Trophoblast cell (in vitro differentiated cells and primary cell): ENCODE measurements at regions not wholly inside any gene's neighbourhood (a gene's known extent, or its start where the extent isn't known, plus 50 kb on each side); places are given as distances from the start of the nearest gene placed in this dataset.

Experiments used
- DNase-seq, 2 donors: peaks; one replicate each; pipeline ENCODE4 v3.0.0-alpha.2; 2016
- H2AFZ ChIP-seq: 2 replicates; pipeline ENCODE4 v1.6.1; 2013; ENCODE audit warnings: low read length, moderate library complexity, mild to moderate bottlenecking; ENCODE audit not compliant: insufficient read depth, poor library complexity
- H2AK5ac ChIP-seq: 2 replicates; pipeline ENCODE4 v1.6.1; 2013; ENCODE audit warnings: mild to moderate bottlenecking, low read length
- H2BK120ac ChIP-seq: 2 replicates; pipeline ENCODE4 v1.6.1; 2013; ENCODE audit warnings: low read length, mild to moderate bottlenecking, moderate library complexity; ENCODE audit not compliant: insufficient read depth, poor library complexity
- H2BK12ac ChIP-seq: 2 replicates; pipeline ENCODE4 v1.6.1; 2013; ENCODE audit warnings: mild to moderate bottlenecking, low read length, moderate library complexity
- H2BK5ac ChIP-seq: 2 replicates; pipeline ENCODE4 v1.6.1; 2013; ENCODE audit warnings: low read length, low read depth, moderate library complexity, mild to moderate bottlenecking; ENCODE audit not compliant: poor library complexity
- H3K14ac ChIP-seq: 2 replicates; pipeline ENCODE4 v1.6.1; 2013; ENCODE audit warnings: mild to moderate bottlenecking, low read length
- H3K18ac ChIP-seq: 2 replicates; pipeline ENCODE4 v1.6.1; 2013; ENCODE audit warnings: mild to moderate bottlenecking, low read length
- H3K23ac ChIP-seq: 2 replicates; pipeline ENCODE4 v1.6.1; 2013; ENCODE audit warnings: low read length
- H3K27ac ChIP-seq: 2 replicates; pipeline ENCODE4 v1.5.1; 2013; ENCODE audit warnings: low read depth, mild to moderate bottlenecking, inconsistent platforms, low read length, moderate library complexity
- H3K27me3 ChIP-seq: 2 replicates; pipeline ENCODE4 v1.6.1; 2013; ENCODE audit warnings: inconsistent platforms, mild to moderate bottlenecking, low read length, moderate library complexity; ENCODE audit not compliant: insufficient read depth
- H3K36me3 ChIP-seq, 2 experiments: 1 replicate in 1 of 2; 2 replicates in 1 of 2; pipeline ENCODE4 v1.6.1; 2013; ENCODE audit warnings: low read length in 2 of 2, mild to moderate bottlenecking in 2 of 2, moderate library complexity in 1 of 2; ENCODE audit not compliant: insufficient read depth in 2 of 2, control insufficient read depth in 1 of 2
- H3K4ac ChIP-seq: 2 replicates; pipeline ENCODE4 v1.6.1; 2013; ENCODE audit warnings: low read depth, mild to moderate bottlenecking, low read length, moderate library complexity
- H3K4me1 ChIP-seq, 2 experiments: 1 replicate in 1 of 2; 2 replicates in 1 of 2; pipeline ENCODE4 v1.6.1; 2013; ENCODE audit warnings: low read length in 2 of 2, mild to moderate bottlenecking in 2 of 2, moderate library complexity in 1 of 2; ENCODE audit not compliant: insufficient read depth in 2 of 2, control insufficient read depth in 1 of 2
- H3K4me2 ChIP-seq: 2 replicates; pipeline ENCODE4 v1.6.1; 2013; ENCODE audit warnings: inconsistent platforms, mild to moderate bottlenecking, low read length, moderate library complexity
- H3K4me3 ChIP-seq: 2 replicates; pipeline ENCODE4 v1.5.1; 2013; ENCODE audit warnings: mild to moderate bottlenecking, low read depth, low read length, inconsistent platforms
- H3K79me1 ChIP-seq: one replicate; pipeline ENCODE4 v1.6.1; 2013; ENCODE audit warnings: low read length
- H3K79me2 ChIP-seq: 2 replicates; pipeline ENCODE4 v1.6.1; 2013; ENCODE audit warnings: low read length, mild to moderate bottlenecking; ENCODE audit not compliant: control insufficient read depth, insufficient read depth, poor library complexity
- H3K9ac ChIP-seq: 2 replicates; pipeline ENCODE4 v1.6.1; 2013; ENCODE audit warnings: mild to moderate bottlenecking, low read length
- H3K9me3 ChIP-seq: 2 replicates; pipeline ENCODE4 v1.6.1; 2013; ENCODE audit warnings: low read depth, mild to moderate bottlenecking, control low read depth, inconsistent platforms, low read length; ENCODE audit not compliant: insufficient read depth
- H4K12ac ChIP-seq: 2 replicates; pipeline ENCODE4 v1.6.1; 2013; ENCODE audit warnings: low read depth, mild to moderate bottlenecking, low read length, moderate library complexity
- H4K8ac ChIP-seq: 2 replicates; pipeline ENCODE4 v1.6.1; 2013; ENCODE audit warnings: low read depth, mild to moderate bottlenecking, low read length, moderate library complexity
- H4K91ac ChIP-seq: one replicate; pipeline ENCODE4 v1.6.1; 2013; ENCODE audit warnings: low read depth, mild to moderate bottlenecking, low read length, moderate library complexity
- WGBS: extraction: QIAGEN DNeasy Blood & Tissue Kit; methylation state at CpG from one replicate; pipeline ENCODE4 v1.1.7; 2013; ENCODE audit warnings: missing lambda C conversion rate; ENCODE audit not compliant: insufficient read length, insufficient coverage; ENCODE audit errors: extremely low coverage; 5-methylcytosine and 5-hydroxymethylcytosine counted together

DNA sequence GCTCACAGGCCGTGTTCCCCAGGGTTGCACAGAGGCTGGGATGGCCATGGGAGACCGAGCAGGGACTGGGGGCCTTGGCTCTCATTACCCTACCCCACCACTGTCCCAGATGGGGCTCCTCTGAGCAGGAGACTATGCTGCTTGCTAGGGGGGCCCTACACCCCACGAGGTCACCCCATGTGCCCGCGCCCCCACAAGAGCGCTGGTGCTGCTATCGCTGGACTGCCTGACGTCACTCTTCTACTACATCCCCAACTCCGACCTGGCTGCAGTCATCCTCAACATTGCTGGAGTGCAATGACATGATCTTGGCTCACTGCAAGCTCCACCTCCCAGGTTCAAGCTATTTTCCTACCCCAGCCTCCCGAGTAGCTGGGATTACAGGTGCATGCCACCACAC, 307.7 kb downstream of the ARRDC4 start:
- Histone ChIP-seq H3K79me2 (no peaks in the 10 kb centered on the region), H4K8ac (no peak overlapping the region), H3K4me2 (no peak overlapping the region), H3K9me3 (peaks cover 21% of the 10 kb centered on the region), H3K4ac (no peak overlapping the region), H3K4me1 (no peaks in the 10 kb centered on the region), H2BK12ac (no peak overlapping the region), H2BK120ac (no peak overlapping the region), H3K18ac (no peak overlapping the region), H3K27ac (no peak overlapping the region), H4K12ac (no peak overlapping the region), H3K14ac (no peak overlapping the region), H3K79me1 (no peaks in the 10 kb centered on the region), H3K4me3 (no peak overlapping the region), H3K9ac (no peak overlapping the region), H3K36me3 (no peaks in the 10 kb centered on the region), H2AK5ac (no peak overlapping the region), H3K27me3 (no peaks in the 10 kb centered on the region), H2BK5ac (no peak overlapping the region), H4K91ac (no peak overlapping the region), H3K23ac (no peak overlapping the region), H2AFZ (no peak overlapping the region)
- DNase-seq, result no peak
- no CpG with 5 or more reads among the region's 10 CpGs for WGBS

DNA sequence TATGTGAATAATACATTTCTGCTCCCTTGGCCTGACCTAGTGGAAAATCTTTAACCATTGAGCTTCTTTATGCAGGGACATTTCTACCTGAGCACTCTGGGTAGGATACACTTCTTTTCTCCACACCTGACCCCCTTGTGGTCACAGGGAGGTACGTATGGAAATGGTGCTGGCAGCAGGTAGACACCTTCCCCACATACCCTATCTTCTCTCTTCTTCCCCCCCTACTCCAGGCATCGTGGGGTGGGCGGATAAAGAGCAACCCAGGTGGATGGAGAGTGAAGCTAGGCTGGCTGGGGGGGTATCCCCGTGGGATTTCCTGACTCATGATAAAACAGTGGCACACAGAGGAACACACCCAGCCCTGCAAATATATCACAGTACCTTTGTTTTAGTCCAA, 312.1 kb downstream of the ARRDC4 start:
- no peak overlapping the region for H3K4me3 ChIP-seq
- H2BK120ac ChIP-seq, result no peak overlapping the region
- no peak for DNase-seq
- no peak overlapping the region for H3K9ac ChIP-seq
- no peak overlapping the region for H3K27ac ChIP-seq
- WGBS, result no CpG with 5 or more reads among the region's 4 CpGs
- H2AFZ ChIP-seq, result no peak overlapping the region
- H3K4me1 ChIP-seq, result no peaks in the 10 kb centered on the region
- H3K79me1 ChIP-seq, result no peaks in the 10 kb centered on the region
- H3K18ac ChIP-seq, result no peak overlapping the region
- no peak overlapping the region for H3K4ac ChIP-seq
- H2BK12ac ChIP-seq, result no peak overlapping the region
- no peak overlapping the region for H4K12ac ChIP-seq
- H3K23ac ChIP-seq, result no peak overlapping the region
- H2AK5ac ChIP-seq, result no peak overlapping the region
- H3K27me3 ChIP-seq, result no peaks in the 10 kb centered on the region
- no peak overlapping the region for H2BK5ac ChIP-seq
- no peak overlapping the region for H4K8ac ChIP-seq
- H3K9me3 ChIP-seq, result peaks cover 6% of the 10 kb centered on the region
- no peak overlapping the region for H4K91ac ChIP-seq
- no peaks in the 10 kb centered on the region for H3K79me2 ChIP-seq
- no peak overlapping the region for H3K4me2 ChIP-seq
- no peaks in the 10 kb centered on the region for H3K36me3 ChIP-seq
- H3K14ac ChIP-seq, result no peak overlapping the region

DNA sequence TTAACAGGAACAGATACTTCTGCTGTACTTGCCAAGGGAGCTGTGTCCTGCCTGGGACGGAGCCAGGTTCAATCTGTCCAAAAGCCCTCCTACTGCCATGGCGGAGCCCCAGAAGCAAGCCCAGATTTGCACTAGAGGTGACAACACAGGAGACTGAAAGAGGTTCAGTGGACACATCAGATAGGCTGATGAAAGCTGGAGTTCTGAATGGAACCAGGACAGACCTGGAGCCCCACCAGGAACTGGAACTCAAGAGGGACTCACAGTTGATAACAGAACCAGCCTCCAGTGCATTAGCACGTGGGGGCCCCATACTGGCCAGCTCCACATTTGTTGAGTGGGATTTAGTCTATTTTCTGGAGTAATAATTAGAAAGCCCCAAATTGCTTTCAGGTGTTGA, 315.5 kb downstream of the ARRDC4 start:
- Histone ChIP-seq H2BK120ac (no peak overlapping the region), H4K8ac (no peak overlapping the region), H3K4me1 (no peaks in the 10 kb centered on the region), H2AK5ac (no peak overlapping the region), H3K9me3 (no peaks in the 10 kb centered on the region), H2BK12ac (no peak overlapping the region), H4K91ac (no peak overlapping the region), H3K4me2 (no peak overlapping the region), H2AFZ (no peak overlapping the region), H3K27ac (no peak overlapping the region), H3K4ac (no peak overlapping the region), H3K23ac (no peak overlapping the region), H3K18ac (no peak overlapping the region), H3K27me3 (no peaks in the 10 kb centered on the region), H3K36me3 (no peaks in the 10 kb centered on the region), H2BK5ac (no peak overlapping the region), H3K79me1 (no peaks in the 10 kb centered on the region), H3K79me2 (no peaks in the 10 kb centered on the region), H3K14ac (no peak overlapping the region), H4K12ac (no peak overlapping the region), H3K4me3 (no peak overlapping the region), H3K9ac (no peak overlapping the region)
- no CpG with 5 or more reads among the region's 3 CpGs for WGBS
- no peak for DNase-seq

- H3K14ac ChIP-seq, result no peak overlapping the region
- H2BK5ac ChIP-seq, result no peak overlapping the region
- H3K4ac ChIP-seq, result no peak overlapping the region
- WGBS, result no CpG with 5 or more reads among the region's 6 CpGs
- H3K4me2 ChIP-seq, result no peak overlapping the region
- no peak overlapping the region for H3K18ac ChIP-seq
- H4K12ac ChIP-seq, result no peak overlapping the region
- no peaks in the 10 kb centered on the region for H3K79me2 ChIP-seq
- no peak overlapping the region for H4K8ac ChIP-seq
- no peak overlapping the region for H2BK120ac ChIP-seq
- no peak overlapping the region for H3K4me3 ChIP-seq
- no peak overlapping the region for H2AK5ac ChIP-seq
- no peak overlapping the region for H2BK12ac ChIP-seq
- no peak overlapping the region for H4K91ac ChIP-seq
- H3K79me1 ChIP-seq, result no peaks in the 10 kb centered on the region
- H3K9me3 ChIP-seq, result no peaks in the 10 kb centered on the region
- DNase-seq, result no peak
- H3K36me3 ChIP-seq, result no peaks in the 10 kb centered on the region
- H2AFZ ChIP-seq, result no peak overlapping the region
- no peaks in the 10 kb centered on the region for H3K4me1 ChIP-seq
- no peak overlapping the region for H3K27ac ChIP-seq
- H3K23ac ChIP-seq, result no peak overlapping the region
- H3K27me3 ChIP-seq, result no peaks in the 10 kb centered on the region
- no peak overlapping the region for H3K9ac ChIP-seq
Measured at GRCh38 chr15:98277602-98278001, 317.1 kb downstream of the ARRDC4 start.
